Gastroesophageal sphincter (tissue), 3 donors: ENCODE measurements at regions not wholly inside any gene's neighbourhood (a gene's known extent, or its start where the extent isn't known, plus 50 kb on each side); places are given as distances from the start of the nearest gene placed in this dataset.

Source experiments
- CTCF ChIP-seq, 4 experiments: fragments of 200-600 bp in 2 of 4; fragments of 450-650 bp in 2 of 4; sonication (generic) in 1 of 4; IDR thresholded peaks; one replicate each; pipeline ENCODE4 v1.5.1; 2017 to 2019; ENCODE audit warnings: antibody characterized with exemption in 4 of 4, mild to moderate bottlenecking in 2 of 4, moderate library complexity in 2 of 4
- EP300 ChIP-seq: sonication (generic); formaldehyde crosslinking; IDR thresholded peaks from one replicate; pipeline ENCODE4 v1.6.1; 2017; ENCODE audit warnings: antibody characterized with exemption, mild to moderate bottlenecking
- POLR2A ChIP-seq, 2 donors: fragments of 450-650 bp; IDR thresholded peaks; one replicate each; pipeline ENCODE4 v1.6.1; 2017; ENCODE audit warnings: antibody characterized with exemption in 2 of 2, mild to moderate bottlenecking in 2 of 2, moderate library complexity in 1 of 2
- POLR2AphosphoS5 ChIP-seq: sonication (generic); formaldehyde crosslinking; IDR thresholded peaks from one replicate; pipeline ENCODE4 v1.6.1; 2017; ENCODE audit warnings: antibody characterized with exemption

GRCh38 chr14:56049536-56049935, 68.7 kb upstream of the PELI2 start:
- TF ChIP-seq POLR2AphosphoS5 (no peak), CTCF (IDR thresholded peaks at IDR 0.05) (no peak), POLR2A (IDR thresholded peaks at IDR 0.05) (no peak), EP300 (no peak)
